Lung (tissue), 11 donors: ENCODE measurements at regions not wholly inside any gene's neighbourhood (a gene's known extent, or its start where the extent isn't known, plus 50 kb on each side); places are given as distances from the start of the nearest gene placed in this dataset.
"Not testable (repeated sequence)": the region's sequence is repeated elsewhere in the genome, so short reads cannot be mapped to it uniquely, and the experiment has no call there.

Source experiments
- ATAC-seq: fragments of 200-7000 bp; cut with Tn5 transposase; one replicate; pipeline ENCODE4 v1.9.1; 2020; ENCODE audit warnings: moderate number of reproducible peaks; ENCODE audit not compliant: insufficient read depth, low FRiP score
- DNase-seq, 3 donors: peaks; one replicate each; pipeline ENCODE4 v3.0.0-alpha.2; 2013 to 2017
- H3K27ac ChIP-seq, 2 donors: one replicate each; pipeline ENCODE4 v1.5.1; 2013; ENCODE audit warnings: mild to moderate bottlenecking in 2 of 2, moderate library complexity in 2 of 2, control low read depth in 1 of 2, inconsistent platforms in 1 of 2, low read depth in 1 of 2, low read length in 1 of 2
- H3K27me3 ChIP-seq, 3 donors: one replicate each; pipeline ENCODE4 v1.5.1; 2013; ENCODE audit warnings: low read length in 2 of 3; ENCODE audit not compliant: control insufficient read depth in 3 of 3, insufficient read depth in 3 of 3
- H3K36me3 ChIP-seq, 4 donors: one replicate each; pipeline ENCODE4 v1.5.1; 2013; ENCODE audit warnings: low read length in 4 of 4, mild to moderate bottlenecking in 1 of 4, moderate library complexity in 1 of 4; ENCODE audit not compliant: control insufficient read depth in 4 of 4, insufficient read depth in 4 of 4
- H3K4me1 ChIP-seq, 5 donors: one replicate each; pipeline ENCODE4 v1.5.1; 2013; ENCODE audit warnings: low read length in 5 of 5, mild to moderate bottlenecking in 2 of 5, moderate library complexity in 1 of 5; ENCODE audit not compliant: control insufficient read depth in 5 of 5, insufficient read depth in 5 of 5
- H3K4me3 ChIP-seq: one replicate; pipeline ENCODE4 v1.5.1; 2013; ENCODE audit warnings: mild to moderate bottlenecking, control low read depth, moderate library complexity
- H3K9ac ChIP-seq, 2 donors: one replicate each; pipeline ENCODE4 v1.5.1; 2013; ENCODE audit warnings: low read length in 2 of 2, control low read depth in 1 of 2; ENCODE audit not compliant: insufficient read depth in 1 of 2
- H3K9me3 ChIP-seq, 4 donors: one replicate each; pipeline ENCODE4 v1.5.1; 2013; ENCODE audit warnings: low read length in 3 of 4, mild to moderate bottlenecking in 1 of 4, moderate library complexity in 1 of 4; ENCODE audit not compliant: control insufficient read depth in 4 of 4, insufficient read depth in 3 of 4
- WGBS, 2 donors: extraction: QIAGEN DNeasy Blood & Tissue Kit; methylation state at CpG; one replicate each; pipeline ENCODE4 v1.1.7; 2013; 5-methylcytosine and 5-hydroxymethylcytosine counted together
- TF ChIP-seq, protein P1 (sequence below): IDR thresholded peaks from 2 replicates; pipeline ENCODE4 v1.5.1; 2012; ENCODE audit warnings: mild to moderate bottlenecking; ENCODE audit errors: control extremely low read depth, extremely low read depth
- donor health status: control.
- donor health status: control.
- donor health status: Bipolar disorder and iron deficiency.
- donor health status: healthy.
- donor health status: DM: yes; HTN: yes; CAD: no.

DNA sequence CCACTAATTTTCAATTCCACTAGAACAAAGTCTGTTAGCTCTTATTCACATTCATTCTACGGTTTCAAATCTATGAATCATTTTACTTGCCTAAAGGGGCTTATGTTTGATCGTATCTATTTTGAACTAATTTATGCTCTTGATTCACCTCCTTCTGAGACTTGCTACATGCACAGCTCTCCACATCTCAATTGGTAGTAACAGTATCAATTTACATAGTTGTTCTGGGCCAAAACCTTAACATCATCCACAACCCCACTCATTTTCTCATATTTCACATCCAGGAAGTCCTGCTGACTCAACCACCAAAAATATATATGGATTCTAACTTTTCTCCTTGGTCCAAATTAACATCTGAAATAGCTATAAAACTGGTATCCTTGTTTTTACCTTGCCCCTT lies 208.6 kb downstream of the RASSF9 start:
- no peaks in the 10 kb centered on the region for H3K27me3 ChIP-seq
- H3K4me1 ChIP-seq: no peaks in the 10 kb centered on the region
- no peak overlapping the region for H3K4me3 ChIP-seq
- no peak overlapping the region for H3K27ac ChIP-seq
- ATAC-seq (no peak), DNase-seq (no peak)
- no peak overlapping the region for H3K9ac ChIP-seq
- no peaks in the 10 kb centered on the region for H3K36me3 ChIP-seq
- WGBS, 2 donors: 88 to 91% methylated on average over 2 of the region's 2 CpGs
- no peaks in the 10 kb centered on the region for H3K9me3 ChIP-seq
- TF ChIP-seq, protein P1, sequence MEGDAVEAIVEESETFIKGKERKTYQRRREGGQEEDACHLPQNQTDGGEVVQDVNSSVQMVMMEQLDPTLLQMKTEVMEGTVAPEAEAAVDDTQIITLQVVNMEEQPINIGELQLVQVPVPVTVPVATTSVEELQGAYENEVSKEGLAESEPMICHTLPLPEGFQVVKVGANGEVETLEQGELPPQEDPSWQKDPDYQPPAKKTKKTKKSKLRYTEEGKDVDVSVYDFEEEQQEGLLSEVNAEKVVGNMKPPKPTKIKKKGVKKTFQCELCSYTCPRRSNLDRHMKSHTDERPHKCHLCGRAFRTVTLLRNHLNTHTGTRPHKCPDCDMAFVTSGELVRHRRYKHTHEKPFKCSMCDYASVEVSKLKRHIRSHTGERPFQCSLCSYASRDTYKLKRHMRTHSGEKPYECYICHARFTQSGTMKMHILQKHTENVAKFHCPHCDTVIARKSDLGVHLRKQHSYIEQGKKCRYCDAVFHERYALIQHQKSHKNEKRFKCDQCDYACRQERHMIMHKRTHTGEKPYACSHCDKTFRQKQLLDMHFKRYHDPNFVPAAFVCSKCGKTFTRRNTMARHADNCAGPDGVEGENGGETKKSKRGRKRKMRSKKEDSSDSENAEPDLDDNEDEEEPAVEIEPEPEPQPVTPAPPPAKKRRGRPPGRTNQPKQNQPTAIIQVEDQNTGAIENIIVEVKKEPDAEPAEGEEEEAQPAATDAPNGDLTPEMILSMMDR: no peak

DNA sequence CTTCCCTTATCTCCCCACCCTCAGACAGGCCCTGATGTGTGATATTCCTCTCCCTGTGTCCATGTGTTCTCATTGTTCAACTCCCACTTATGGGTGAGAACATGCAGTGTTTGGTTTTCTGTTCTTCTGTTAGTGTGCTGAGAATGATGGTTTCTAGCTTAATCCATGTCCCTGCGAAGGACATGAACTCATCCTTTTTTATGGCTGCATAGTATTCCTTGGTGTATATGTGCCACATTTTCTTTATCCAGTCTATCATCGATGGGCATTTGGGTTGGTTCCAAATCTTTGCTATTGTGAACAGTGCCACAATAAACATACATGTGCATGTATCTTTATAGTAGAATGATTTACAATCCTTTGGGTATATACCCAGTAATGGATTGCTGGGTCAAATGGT lies 207.6 kb downstream of the RASSF9 start:
- not testable (repeated sequence) for H3K27me3 ChIP-seq, H3K36me3 ChIP-seq, DNase-seq, H3K27ac ChIP-seq, H3K9ac ChIP-seq, H3K4me1 ChIP-seq, H3K9me3 ChIP-seq, ATAC-seq, H3K4me3 ChIP-seq
- WGBS, 2 donors: 93 to 100% methylated on average over 2 of the region's 2 CpGs

DNA sequence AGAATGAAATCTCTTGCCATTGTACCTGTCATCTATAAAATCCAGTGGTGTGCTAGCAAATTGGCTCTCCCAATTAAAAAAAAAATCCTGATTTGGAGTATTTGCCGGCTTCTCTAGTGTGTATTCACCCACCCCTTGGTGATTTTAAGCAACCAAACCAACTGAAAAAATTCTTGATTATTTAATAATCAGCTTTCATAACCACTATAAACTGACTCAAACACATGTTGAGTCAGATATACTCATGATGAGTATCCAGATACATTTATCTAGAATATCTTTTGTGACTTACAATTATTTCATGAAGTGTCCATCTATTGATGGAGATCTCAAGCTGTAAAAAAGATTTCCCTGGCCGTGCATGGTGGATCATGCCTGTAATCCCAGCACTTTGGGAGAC lies 205.4 kb downstream of the RASSF9 start:
- no peak overlapping the region for H3K9ac ChIP-seq
- no peak overlapping the region for H3K4me3 ChIP-seq
- no peaks in the 10 kb centered on the region for H3K4me1 ChIP-seq
- TF ChIP-seq, protein P1: no peak
- DNase-seq (no peak), ATAC-seq (no peak)
- no peaks in the 10 kb centered on the region for H3K27me3 ChIP-seq
- H3K9me3 ChIP-seq: no peaks in the 10 kb centered on the region
- WGBS, 2 donors: 85 to 87% methylated on average over 2 of the region's 2 CpGs
- H3K36me3 ChIP-seq: no peaks in the 10 kb centered on the region
- no peak overlapping the region for H3K27ac ChIP-seq

DNA sequence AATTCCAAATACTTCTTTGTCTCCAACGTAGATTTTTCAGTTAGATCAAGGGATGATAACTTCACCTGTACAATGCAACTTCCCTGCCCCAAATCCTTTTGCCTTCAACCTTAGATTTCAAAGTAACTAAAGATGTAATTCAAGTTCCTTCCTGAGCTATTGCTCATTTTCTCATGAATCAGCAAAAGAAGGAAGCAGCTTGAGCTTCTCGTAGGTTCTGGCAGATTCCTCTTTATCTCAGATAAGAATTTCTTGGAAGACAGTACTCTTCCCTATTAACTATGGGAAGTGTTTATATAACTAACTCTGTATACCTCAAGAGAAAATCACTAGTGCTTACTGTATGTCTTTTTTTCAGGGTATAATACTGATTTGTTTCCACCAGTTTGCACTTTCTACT lies 203.8 kb downstream of the RASSF9 start:
- TF ChIP-seq, protein P1: no peak

More for the DNA sequence above, 203.8 kb downstream of the RASSF9 start:
- no peaks in the 10 kb centered on the region for H3K36me3 ChIP-seq
- no peak overlapping the region for H3K9ac ChIP-seq
- H3K4me1 ChIP-seq: no peaks in the 10 kb centered on the region
- no peaks in the 10 kb centered on the region for H3K9me3 ChIP-seq
- H3K27me3 ChIP-seq: no peaks in the 10 kb centered on the region
- DNase-seq (no peak), ATAC-seq (no peak)
- WGBS, 2 donors: 11 to 21% methylated on average over 2 of the region's 2 CpGs
- H3K27ac ChIP-seq: no peak overlapping the region
- no peak overlapping the region for H3K4me3 ChIP-seq
